OCI-LY3 (cell line): ENCODE measurements at regions not wholly inside any gene's neighbourhood (a gene's known extent, or its start where the extent isn't known, plus 50 kb on each side); places are given as distances from the start of the nearest gene placed in this dataset.
"Not testable (repeated sequence)": the region's sequence is repeated elsewhere in the genome, so short reads cannot be mapped to it uniquely, and the experiment has no call there.

Experiments
- H2AFZ ChIP-seq: fragments of 200-600, 300-600 bp; shearing (Covaris generic); 2 replicates; pipeline ENCODE4 v1.6.0; 2014; ENCODE audit warnings: antibody characterized with exemption, low read depth, low read length
- H3K27ac ChIP-seq: fragments of 200-600, 300-600 bp; sonication (generic); 2 replicates; pipeline ENCODE4 v1.5.1; 2014; ENCODE audit warnings: mild to moderate bottlenecking, low read length, moderate library complexity, mixed read lengths
- H3K27me3 ChIP-seq: fragments of 200-600, 300-600 bp; sonication (generic); 2 replicates; pipeline ENCODE4 v1.6.1; 2014; ENCODE audit warnings: low read depth, low read length, mixed read lengths
- H3K36me3 ChIP-seq: fragments of 200-600, 300-600 bp; sonication (generic); replicated peaks from 2 replicates; pipeline ENCODE3; 2014; ENCODE audit warnings: low read depth, low read length, mixed read lengths
- H3K4me1 ChIP-seq: fragments of 300-600, 200-600 bp; sonication (generic); 2 replicates; pipeline ENCODE4 v1.6.1; 2014; ENCODE audit warnings: low read length, mixed read lengths
- H3K4me2 ChIP-seq: fragments of 200-600, 300-600 bp; sonication (generic); 2 replicates; pipeline ENCODE4 v1.6.1; 2014; ENCODE audit warnings: low read length, mixed read lengths
- H3K4me3 ChIP-seq: fragments of 300-600, 200-600 bp; sonication (generic); 2 replicates; pipeline ENCODE4 v1.5.1; 2014; ENCODE audit warnings: antibody characterized with exemption, mild to moderate bottlenecking, low read length, moderate library complexity
- H3K79me2 ChIP-seq: fragments of 300-600, 200-600 bp; shearing (Covaris generic); 2 replicates; pipeline ENCODE4 v1.6.1; 2014; ENCODE audit warnings: mild to moderate bottlenecking, low read length, mixed read lengths
- H3K9ac ChIP-seq: fragments of 300-600, 200-600 bp; shearing (Covaris generic); 2 replicates; pipeline ENCODE4 v1.6.0; 2014; ENCODE audit warnings: mild to moderate bottlenecking, low read length, moderate library complexity
- H3K9me3 ChIP-seq: fragments of 200-600, 300-600 bp; shearing (Covaris generic); 2 replicates; pipeline ENCODE4 v1.6.1; 2014; ENCODE audit warnings: low read length, mixed read lengths; ENCODE audit not compliant: insufficient read depth
- H4K20me1 ChIP-seq: fragments of 200-600, 300-600 bp; sonication (generic); 2 replicates; pipeline ENCODE4 v1.6.1; 2016; ENCODE audit warnings: low read length, mixed read lengths; ENCODE audit not compliant: insufficient read depth
- CTCF ChIP-seq: fragments of 200-600, 300-600 bp; sonication (generic); IDR thresholded peaks from 2 replicates; pipeline ENCODE4 v1.5.1; 2014; ENCODE audit warnings: antibody characterized with exemption, low read length, low read depth
- EZH2phosphoT487 ChIP-seq: fragments of 200-600 bp; shearing (Covaris generic); IDR thresholded peaks from 2 replicates; pipeline ENCODE4 v1.6.1; 2018; ENCODE audit warnings: antibody characterized with exemption, mixed run types, low read depth

GRCh38 chr2:144111437-144111836 lies 408.5 kb downstream of the ZEB2 start:
- H3K4me2 ChIP-seq: no peak overlapping the region
- no peaks in the 10 kb centered on the region for H3K36me3 ChIP-seq
- H3K79me2 ChIP-seq: no peaks in the 10 kb centered on the region
- H3K27ac ChIP-seq: no peak overlapping the region
- H3K4me1 ChIP-seq: peaks cover 4% of the 10 kb centered on the region
- no peaks in the 10 kb centered on the region for H3K27me3 ChIP-seq
- H3K4me3 ChIP-seq: no peak overlapping the region
- no peaks in the 10 kb centered on the region for H3K9me3 ChIP-seq
- TF ChIP-seq CTCF (no peak), EZH2phosphoT487 (no peak)
- H3K9ac ChIP-seq: no peak overlapping the region
- no peaks in the 10 kb centered on the region for H4K20me1 ChIP-seq
- H2AFZ ChIP-seq: no peak overlapping the region

GRCh38 chr2:144106104-144106503 lies 413.8 kb downstream of the ZEB2 start:
- not testable (repeated sequence) for H3K9me3 ChIP-seq, H3K4me1 ChIP-seq, H3K4me2 ChIP-seq, H3K27ac ChIP-seq, H4K20me1 ChIP-seq, H3K27me3 ChIP-seq, H2AFZ ChIP-seq, H3K36me3 ChIP-seq, H3K9ac ChIP-seq, H3K4me3 ChIP-seq, H3K79me2 ChIP-seq

GRCh38 chr2:144102386-144102785 lies 417.5 kb downstream of the ZEB2 start:
- no peak overlapping the region for H3K9ac ChIP-seq
- H3K27ac ChIP-seq: no peak overlapping the region
- no peaks in the 10 kb centered on the region for H3K9me3 ChIP-seq
- TF ChIP-seq CTCF (no peak), EZH2phosphoT487 (no peak)
- H3K79me2 ChIP-seq: no peaks in the 10 kb centered on the region
- H2AFZ ChIP-seq: no peak overlapping the region
- no peak overlapping the region for H3K4me2 ChIP-seq
- no peaks in the 10 kb centered on the region for H3K36me3 ChIP-seq
- H3K4me3 ChIP-seq: no peak overlapping the region
- H4K20me1 ChIP-seq: no peaks in the 10 kb centered on the region
- H3K4me1 ChIP-seq: peaks cover 10% of the 10 kb centered on the region
- H3K27me3 ChIP-seq: no peaks in the 10 kb centered on the region

GRCh38 chr2:144099780-144100377 lies 420.0 kb downstream of the ZEB2 start:
- no peaks in the 10 kb centered on the region for H3K79me2 ChIP-seq
- H4K20me1 ChIP-seq: no peaks in the 10 kb centered on the region
- H3K36me3 ChIP-seq: no peaks in the 10 kb centered on the region
- H3K9me3 ChIP-seq: no peaks in the 10 kb centered on the region
- H3K27ac ChIP-seq: no peak overlapping the region
- H3K4me1 ChIP-seq: peaks cover 10% of the 10 kb centered on the region
- 0 out of 2 replicates have a peak overlapping the region, but pooled peaks have one; percentile 5 for H2AFZ ChIP-seq
- H3K4me2 ChIP-seq: peak overlapping the region; percentile 14; the same call in 1 of the 2 replicates
- no peak overlapping the region for H3K4me3 ChIP-seq
- H3K9ac ChIP-seq: no peak overlapping the region
- TF ChIP-seq EZH2phosphoT487: no peak
- no peak for TF ChIP-seq CTCF
- no peaks in the 10 kb centered on the region for H3K27me3 ChIP-seq
